HG03175 (cell line): ENCODE measurements at regions not wholly inside any gene's neighbourhood (a gene's known extent, or its start where the extent isn't known, plus 50 kb on each side); places are given as distances from the start of the nearest gene placed in this dataset.

Source experiments
- ATAC-seq: cut with Tn5 transposase; IDR thresholded peaks from one replicate; pipeline ENCODE4 v1.9.1; 2021; ENCODE audit warnings: mild to moderate bottlenecking, moderate library complexity; ENCODE audit not compliant: unreplicated experiment

GRCh38 chr15:94105760-94106159 lies 125.6 kb upstream of the MCTP2 start:
- ATAC-seq = no peak

GRCh38 chr15:94100863-94101262 lies 130.5 kb upstream of the MCTP2 start:
- ATAC-seq = no peak

GRCh38 chr15:94099574-94099960 lies 131.8 kb upstream of the MCTP2 start:
- no peak for ATAC-seq

DNA sequence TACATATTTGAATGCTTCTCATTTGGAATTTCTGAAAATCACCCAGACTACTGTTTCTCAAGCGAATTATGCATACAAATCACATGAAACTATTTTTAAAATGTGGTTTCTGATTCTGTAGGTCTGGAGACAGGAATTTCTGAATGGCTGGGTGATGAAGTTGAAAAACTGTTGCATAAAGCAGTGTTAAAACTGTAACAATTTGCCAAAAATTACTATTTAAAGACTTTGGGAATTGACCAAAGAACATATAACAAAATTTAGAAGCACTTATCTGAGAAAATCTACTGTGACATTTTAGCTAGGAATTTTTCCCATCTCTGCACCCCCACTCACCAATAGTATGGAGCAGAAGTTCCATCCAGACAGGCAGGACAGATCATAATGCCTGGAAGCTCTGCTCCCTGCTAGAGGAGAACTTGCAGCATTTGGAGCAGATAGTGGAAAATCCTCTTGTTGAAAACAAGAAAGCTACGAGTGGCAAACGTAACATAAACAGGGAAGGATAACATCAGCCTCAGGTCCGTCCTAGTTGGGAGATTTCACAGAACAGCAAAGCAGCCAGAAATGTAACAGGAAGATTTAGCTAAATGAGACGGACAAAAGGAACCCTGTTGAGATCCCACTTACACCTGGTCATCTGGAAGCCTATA lies 132.3 kb upstream of the MCTP2 start:
- ATAC-seq = no peak

DNA sequence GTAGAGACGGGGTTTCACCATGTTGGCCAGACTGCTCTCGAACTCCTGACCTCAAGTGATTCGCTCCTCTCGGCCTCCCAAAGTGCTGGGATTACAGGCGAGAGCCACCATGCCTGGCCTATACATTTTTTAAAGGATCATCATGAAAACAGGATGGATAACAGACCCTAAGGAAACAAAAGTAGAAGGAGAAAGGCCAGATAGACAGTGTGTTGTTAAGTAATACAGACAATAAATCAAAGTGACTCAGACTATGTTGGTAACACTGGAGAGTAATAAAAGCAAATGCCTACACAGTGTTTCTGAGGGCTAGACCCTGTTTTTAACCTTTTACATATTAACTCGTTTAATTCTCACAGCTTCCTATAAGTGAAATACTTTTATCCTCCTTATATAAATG lies 133.8 kb upstream of the MCTP2 start:
- no peak for ATAC-seq

DNA sequence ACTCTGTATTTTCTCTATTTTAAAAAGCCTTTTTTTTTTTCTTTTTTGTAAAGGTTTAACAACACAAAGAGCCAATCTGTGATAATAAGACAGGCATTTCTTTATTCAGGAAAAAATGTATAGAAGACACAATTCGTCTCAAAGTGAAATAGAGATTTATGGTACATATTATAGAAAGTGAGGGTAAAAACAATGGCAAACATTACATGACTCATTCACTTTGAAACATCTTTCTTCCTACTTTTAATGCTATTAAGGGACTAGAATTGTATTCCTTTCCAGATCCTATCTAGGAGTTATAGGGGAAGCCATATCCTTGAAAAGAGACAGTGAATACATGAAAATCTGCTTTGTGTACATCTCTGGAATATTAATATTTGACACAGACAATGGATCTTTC lies 137.1 kb upstream of the MCTP2 start:
- no peak for ATAC-seq

DNA sequence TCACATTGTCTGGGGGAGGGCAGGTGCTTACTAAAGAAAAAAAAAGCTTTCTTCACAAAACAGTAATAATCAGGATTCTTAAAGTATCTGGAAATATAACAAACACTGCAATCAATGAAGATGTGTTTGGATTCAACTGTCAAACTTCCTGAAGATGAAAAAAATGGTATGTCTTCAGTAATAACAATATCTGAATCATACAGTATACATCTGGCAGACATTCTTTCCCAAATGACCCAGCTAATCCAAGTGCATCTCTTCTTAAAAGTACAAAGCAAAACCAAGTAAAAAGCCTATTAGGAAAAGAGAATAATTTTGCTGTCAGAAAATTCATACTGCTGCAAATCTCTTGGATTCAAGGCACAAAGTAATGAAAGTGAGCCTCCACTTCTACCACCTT lies 145.0 kb upstream of the MCTP2 start:
- ATAC-seq = no peak

DNA sequence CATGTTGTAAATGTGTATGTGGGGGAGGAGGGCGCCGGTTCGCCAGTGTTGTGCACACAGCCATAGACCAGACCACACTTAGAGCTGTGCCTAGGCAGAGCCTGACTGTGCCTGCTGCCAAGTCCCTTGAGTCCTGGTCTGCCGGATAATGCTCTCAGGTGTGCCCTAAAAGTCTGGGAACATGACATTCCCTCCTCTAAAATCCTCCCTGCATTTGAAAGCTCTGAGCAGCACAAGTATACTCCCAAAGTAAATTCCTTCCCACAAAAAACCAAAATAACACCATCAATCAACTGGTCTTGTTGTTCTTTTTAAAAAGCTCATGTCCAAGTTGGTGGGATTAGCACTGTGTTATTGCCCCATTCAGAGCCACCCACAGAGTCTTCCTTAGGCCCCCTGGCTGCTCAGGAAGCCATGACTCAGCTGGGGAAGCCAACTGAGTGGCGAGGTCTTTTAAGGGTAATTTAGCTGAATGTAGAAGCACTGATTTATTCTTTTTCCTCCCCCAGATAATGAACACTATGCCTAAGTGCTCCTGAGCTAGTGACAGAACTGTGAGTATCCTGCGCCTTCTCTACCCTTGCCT lies 147.8 kb upstream of the MCTP2 start:
- no peak for ATAC-seq

GRCh38 chr15:94081829-94082228 lies 149.5 kb upstream of the MCTP2 start:
- no peak for ATAC-seq

DNA sequence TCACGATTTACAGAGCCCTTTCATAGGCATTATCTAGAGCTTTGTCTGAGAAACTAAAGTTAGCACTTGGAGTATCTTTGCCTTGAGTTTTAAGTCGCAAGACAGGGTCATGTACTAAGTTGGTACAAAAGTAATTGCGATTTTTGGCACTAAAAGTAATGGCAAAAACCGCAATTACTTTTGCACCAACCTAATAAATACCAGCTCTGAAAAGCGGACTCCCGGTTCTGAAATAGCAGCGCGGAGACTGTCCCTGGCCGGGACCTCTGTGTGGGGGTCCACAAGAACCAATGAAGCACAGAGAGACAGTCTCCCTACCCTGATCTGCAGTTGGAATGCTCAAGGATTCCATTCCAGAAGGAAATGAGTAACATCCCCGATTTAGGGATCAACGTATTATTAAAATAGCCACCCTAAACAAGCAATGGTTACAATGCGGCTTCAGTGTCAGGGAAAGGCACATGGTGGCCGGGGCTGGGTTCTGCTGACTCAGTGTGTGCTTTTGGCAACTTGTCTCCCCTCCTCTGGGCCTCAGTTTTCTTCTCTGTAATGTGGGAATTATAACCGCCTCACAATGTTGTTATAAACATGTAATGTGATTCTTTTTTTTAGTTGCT lies 150.3 kb upstream of the MCTP2 start:
- no peak for ATAC-seq

- no peak for ATAC-seq
These were observed 150.9 kb upstream of the MCTP2 start for GRCh38 chr15:94080416-94080815.

- no peak for ATAC-seq
These were observed 151.4 kb upstream of the MCTP2 start for GRCh38 chr15:94079968-94080367.

DNA sequence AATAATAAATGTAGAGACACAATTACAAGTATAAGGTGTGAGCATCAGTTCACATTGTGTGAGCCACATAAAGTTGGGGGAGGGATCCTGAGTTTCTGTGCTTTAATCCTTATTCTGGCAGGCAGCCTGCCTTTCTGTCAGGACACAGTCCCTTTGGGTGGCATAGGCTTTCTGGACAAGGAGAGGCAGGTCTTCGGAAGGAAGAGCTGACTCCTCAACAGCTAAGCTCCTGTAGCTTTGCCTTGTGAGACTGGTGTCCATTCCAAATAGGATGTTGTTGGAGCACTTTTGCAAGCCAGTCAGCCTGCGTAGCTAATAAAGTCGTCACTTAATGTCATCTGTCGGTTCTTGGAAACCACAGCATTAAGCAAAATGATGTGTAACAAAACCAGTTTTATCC lies 151.9 kb upstream of the MCTP2 start:
- no peak for ATAC-seq

- no peak for ATAC-seq
These were observed 153.4 kb upstream of the MCTP2 start for GRCh38 chr15:94077938-94078337.

GRCh38 chr15:94075349-94075748 lies 156.0 kb upstream of the MCTP2 start:
- no peak for ATAC-seq

GRCh38 chr15:94070356-94071295 lies 160.7 kb upstream of the MCTP2 start:
- no peak for ATAC-seq

- ATAC-seq = no peak
These were observed 161.5 kb upstream of the MCTP2 start for GRCh38 chr15:94069844-94070243.

DNA sequence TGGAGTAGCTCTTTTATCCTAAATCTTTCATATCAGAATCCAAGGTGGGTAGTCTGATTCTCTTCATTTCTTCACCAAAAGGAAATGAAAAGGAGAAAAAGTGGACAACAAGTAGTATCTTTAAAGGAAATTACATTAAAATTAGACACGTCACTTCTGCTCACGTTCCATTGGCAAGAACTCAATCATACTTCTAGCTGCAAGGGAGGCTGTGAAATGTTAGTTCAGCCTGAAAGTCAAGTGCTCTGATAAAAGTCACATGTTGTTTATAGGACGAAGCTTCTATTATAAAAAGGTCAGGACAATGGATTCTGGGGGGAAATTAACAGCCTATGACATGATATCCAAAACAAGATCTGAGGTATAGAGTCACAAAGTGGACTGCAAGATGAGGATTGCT lies 164.6 kb upstream of the MCTP2 start:
- ATAC-seq = no peak

GRCh38 chr15:94066046-94066445 lies 165.3 kb upstream of the MCTP2 start:
- no peak for ATAC-seq

DNA sequence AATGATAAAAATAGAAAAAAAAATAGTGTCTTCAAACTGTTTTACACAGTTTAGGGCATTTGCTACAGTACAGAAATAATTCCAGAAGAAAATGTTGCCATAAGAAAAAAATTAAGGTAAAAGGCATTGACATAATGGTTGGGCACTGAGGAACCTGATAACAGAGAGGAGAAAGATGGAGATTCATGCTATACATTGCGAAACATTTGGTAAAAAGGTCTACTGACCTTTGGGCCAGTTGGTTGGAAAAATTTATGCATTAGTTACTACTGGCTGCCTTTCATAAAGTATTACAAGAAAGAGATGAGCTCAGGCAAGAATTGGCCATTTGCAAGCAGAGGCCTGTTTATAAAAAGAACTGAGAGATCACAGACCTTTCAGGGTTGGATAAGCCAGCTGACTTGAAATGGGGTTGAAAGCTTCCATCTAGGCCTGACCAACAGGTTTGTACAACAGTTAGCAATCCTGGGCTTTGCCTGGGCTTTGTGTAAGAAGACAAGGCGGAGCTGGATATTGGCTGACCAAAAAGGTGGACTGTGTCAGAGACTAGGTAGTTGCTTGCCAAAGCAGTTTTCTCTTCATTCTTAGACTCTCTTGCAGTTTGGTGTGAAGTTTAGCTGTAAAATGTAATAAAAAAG lies 166.6 kb upstream of the MCTP2 start:
- no peak for ATAC-seq

- ATAC-seq = no peak
These were observed 170.3 kb upstream of the MCTP2 start for GRCh38 chr15:94061041-94061440.
